ENCODE measurements at regions not wholly inside any gene's neighbourhood (a gene's known extent, or its start where the extent isn't known, plus 50 kb on each side); places are given as distances from the start of the nearest gene placed in this dataset.
"Not testable (repeated sequence)": the region's sequence is repeated elsewhere in the genome, so short reads cannot be mapped to it uniquely, and the experiment has no call there.

DNA sequence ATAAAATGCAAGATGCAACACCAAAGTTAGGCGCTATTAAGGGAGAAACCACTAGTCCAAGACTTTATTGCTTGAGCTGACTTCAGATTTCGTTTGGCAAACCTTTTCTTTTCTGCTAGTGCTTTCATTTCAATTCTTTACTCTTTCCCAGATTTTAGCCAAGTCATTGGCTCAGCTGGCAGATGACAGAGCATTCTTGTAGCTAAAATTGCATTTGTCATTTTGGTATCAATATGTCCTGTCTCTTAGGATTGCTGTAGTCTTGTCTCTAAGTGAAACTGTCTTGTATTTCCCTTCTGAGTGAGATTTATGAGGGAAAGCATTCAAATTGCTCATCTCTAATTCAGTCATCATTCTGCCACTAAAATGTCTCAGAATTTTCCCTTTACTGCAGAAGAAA lies 335.1 kb downstream of the METTL4 start:
- no peak for DNase-seq (ENCODE audit: low read depth)

DNA sequence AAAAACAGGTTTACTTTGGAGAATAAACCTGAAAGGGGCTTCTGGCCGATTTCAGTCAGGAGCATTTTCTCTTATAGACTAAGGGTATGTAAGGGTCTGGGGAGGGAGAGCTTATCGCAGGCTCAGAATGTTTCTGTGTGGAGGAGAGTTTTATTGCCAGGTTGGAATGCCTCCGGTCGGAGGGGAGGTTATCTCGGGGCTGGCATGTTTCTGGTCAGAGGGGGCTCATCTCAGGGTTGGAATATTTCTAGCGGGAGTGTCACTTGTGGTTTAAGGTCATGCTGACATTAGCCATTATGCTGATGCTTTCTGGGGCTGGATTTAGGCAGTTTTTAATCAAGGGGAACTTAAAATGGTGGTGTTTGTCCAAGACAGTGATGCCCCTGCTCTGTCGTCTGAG lies 333.6 kb downstream of the METTL4 start:
- DNase-seq (ENCODE audit: low read depth), result no peak

- DNase-seq (ENCODE audit: low read depth), result peak; percentile 13
Measured at GRCh38 chr18:2240311-2240705, 331.0 kb downstream of the METTL4 start.

DNA sequence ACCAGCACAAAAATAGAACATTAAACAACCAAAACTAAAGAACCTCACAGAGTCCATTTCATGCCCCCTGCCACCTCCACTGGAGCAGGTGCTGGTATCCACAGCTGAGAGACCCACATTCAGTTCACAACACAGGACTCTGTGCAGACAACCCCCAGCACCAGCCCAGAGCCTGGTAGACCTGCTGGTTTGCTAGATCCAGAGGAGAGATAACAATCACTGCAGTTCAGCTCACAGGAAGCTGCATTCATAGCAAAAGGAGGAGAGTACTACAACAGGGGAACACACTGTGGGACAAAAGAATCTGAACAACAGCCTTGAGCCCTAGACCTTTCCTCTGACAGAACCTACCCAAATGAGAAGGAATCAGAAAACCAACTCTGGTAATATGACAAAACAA lies 326.7 kb downstream of the METTL4 start:
- DNase-seq (ENCODE audit: low read depth), result no peak

DNA sequence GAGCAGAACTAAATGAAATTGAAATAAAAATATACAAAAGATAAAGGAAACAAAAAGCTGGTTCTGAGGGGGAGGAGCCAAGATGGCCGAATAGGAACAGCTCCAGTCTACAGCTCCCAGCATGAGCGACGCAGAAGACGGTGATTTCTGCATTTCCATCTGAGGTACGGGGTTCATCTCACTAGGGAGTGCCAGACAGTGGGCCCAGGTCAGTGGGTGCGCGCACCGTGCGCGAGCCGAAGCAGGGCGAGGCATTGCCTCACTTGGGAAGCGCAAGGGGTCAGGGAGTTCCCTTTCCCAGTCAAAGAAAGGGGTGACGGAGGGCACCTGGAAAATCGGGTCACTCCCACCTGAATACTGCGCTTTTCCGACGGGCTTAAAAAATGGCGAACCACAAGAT lies 324.2 kb downstream of the METTL4 start:
- not testable (repeated sequence) for DNase-seq (ENCODE audit: low read depth)

DNA sequence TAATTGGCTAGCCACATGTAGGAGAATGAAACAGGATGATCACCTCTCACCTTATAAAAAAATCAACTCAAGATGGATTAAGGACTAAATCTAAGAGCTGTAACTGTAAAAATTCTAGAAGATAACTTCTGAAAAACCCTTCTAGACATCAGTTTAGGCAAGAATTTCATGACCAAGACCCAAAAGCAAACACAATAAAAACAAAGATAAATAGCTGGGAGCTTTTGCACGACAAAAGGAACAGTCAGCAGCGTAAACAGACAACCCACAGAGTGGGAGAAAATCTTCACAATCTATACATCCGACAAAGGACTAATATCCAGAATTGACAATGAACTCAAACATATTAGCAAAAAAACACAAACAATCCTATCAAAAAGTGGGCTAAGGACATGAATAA lies 316.3 kb downstream of the METTL4 start:
- DNase-seq (ENCODE audit: low read depth), result no peak

GRCh38 chr18:2256577-2256976 lies 314.7 kb downstream of the METTL4 start:
- no peak for DNase-seq (ENCODE audit: low read depth)

GRCh38 chr18:2258954-2259353 lies 312.4 kb downstream of the METTL4 start:
- no peak for DNase-seq (ENCODE audit: low read depth)

DNA sequence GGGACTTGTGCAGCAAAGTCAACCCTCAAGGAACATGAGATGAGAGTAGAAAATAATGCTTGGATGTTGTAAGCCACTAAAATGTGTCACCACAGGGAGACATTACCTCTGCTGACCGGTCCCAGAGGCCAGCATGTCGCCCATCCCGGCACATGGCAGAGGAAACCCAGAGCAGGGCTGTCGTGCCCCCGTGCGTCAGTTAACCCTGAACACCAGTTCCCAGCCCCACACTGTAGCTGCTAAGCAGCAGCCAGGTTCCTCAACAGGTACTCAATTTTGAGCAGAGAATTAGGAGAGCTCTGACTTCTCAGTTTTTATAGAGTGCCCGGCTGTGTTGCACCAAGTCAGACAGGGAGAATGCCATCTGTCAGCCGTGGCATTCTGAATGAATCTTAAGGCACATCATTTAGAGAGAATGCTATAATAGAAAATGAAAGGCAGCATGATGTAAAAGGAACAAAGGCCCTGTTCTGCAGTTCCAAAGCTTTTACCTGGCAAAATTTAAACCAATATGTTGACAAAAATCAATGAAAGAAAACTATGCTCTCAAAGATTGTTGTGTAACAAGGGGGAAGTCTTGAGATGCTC lies 307.9 kb downstream of the METTL4 start:
- no peak for DNase-seq (ENCODE audit: low read depth)

DNA sequence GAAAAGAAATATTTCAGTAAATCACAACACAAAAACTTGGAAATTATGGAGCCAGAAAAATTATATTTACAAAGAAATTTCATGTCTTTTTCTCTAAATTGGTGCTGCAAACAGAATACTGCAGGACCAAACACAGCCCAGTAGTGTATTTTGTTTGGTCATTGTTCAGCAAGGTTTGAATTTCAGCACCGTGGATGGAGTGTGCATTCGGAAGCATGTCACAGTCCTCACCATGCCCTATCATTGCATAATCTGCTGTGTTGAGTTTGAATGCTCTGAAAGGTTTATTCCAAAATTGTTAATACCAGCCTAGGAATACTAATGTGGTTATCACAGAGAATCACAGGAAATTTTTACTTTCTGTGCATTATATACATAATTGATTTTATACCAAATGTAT lies 296.7 kb downstream of the METTL4 start:
- no peak for DNase-seq (ENCODE audit: low read depth)

DNA sequence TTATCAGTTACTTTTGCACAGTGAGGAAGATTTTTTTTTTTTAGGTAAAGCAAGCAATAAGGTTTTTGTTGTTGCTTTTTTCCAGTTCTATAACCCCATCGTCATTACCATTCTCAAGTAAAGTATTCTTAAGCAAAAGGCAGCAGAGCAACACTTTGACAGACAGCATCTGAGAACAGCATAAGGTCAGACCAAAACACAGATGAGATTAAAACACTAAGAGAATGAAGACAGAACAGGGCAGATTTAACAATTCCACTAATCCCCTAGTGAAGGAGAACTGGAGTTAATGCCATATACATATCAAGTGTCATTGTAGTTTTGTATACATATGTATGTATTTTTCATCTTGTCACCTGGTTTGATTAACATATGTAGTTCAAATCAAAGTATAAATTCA lies 290.2 kb downstream of the METTL4 start:
- DNase-seq (ENCODE audit: low read depth), result no peak

DNA sequence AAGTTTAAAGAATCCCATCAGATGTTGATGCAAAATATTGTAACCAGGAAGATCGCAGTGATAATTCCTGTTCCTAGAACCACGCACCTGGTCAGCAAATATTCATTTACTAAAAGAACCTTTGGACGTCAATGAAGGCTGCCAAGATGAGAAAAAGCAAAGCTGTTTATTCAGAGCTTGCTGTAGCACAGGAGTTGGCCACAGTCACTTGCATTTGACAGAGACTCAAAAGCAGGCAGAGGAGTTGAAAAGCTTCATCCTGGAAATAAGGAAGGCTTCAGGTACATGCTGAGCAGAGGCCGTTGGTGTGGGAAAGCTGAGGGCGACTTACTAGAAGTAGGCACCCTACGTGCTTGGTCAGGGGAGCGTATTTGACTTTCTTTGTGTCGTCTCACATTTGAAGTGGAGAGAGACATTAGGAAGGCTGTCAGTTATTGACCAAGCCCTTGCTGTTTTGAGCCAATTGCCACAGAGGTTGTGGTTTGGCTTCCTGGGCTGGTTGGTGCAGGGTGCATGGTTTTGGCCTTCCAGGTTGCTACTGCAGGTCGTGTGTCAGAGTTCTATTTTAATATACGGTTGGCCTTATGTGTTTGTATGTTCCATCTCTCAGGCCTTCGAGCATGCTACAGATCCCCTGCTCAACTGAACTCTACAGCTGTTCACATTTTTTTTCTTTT lies 289.6 kb downstream of the METTL4 start:
- no peak for DNase-seq (ENCODE audit: low read depth)

DNA sequence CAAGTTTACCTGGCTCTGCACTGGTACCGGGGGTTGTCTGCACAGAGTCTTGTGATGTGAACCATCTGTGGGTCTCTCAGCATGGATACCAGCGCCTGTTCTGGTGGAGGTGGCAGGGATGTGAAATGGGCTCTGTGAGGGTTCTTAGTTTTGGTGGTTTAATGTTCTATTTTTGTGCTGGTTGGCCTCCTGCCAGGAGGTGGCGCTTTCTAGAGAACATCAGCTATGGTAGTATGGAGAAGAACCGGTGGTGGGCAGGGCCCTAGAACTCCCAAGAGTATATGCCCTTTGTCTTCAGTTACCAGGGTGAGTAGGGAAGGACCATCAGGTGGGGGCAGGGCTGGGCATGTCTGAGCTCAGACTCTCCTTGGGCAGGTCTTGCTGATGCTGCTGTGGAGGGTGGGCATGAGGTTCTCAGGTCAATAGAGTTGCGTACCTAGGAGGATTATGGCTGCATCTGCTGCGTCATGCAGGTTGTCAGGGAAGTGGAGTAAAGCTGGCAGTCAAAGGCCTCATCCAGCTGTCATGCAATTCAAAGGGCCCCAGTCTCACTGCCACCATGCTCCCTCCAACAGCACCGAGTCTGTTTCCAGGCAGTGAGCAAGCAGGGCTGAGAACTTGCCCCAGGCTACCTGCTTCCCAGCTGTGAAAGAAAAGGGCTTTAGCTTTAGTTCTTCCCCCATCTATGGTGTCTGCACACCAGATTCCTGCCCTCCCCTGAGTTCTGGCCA lies 278.0 kb downstream of the METTL4 start:
- no peak for DNase-seq (ENCODE audit: low read depth)

GRCh38 chr18:2301316-2301715 lies 270.0 kb downstream of the METTL4 start:
- DNase-seq (ENCODE audit: low read depth), result no peak

- DNase-seq (ENCODE audit: low read depth), result no peak
Measured at GRCh38 chr18:2302012-2302411, 269.3 kb downstream of the METTL4 start.

GRCh38 chr18:2302628-2303516 lies 268.4 kb downstream of the METTL4 start:
- peak; percentile 30 for DNase-seq (ENCODE audit: low read depth)

GRCh38 chr18:2303517-2304238 lies 267.6 kb downstream of the METTL4 start:
- no peak for DNase-seq (ENCODE audit: low read depth)

DNA sequence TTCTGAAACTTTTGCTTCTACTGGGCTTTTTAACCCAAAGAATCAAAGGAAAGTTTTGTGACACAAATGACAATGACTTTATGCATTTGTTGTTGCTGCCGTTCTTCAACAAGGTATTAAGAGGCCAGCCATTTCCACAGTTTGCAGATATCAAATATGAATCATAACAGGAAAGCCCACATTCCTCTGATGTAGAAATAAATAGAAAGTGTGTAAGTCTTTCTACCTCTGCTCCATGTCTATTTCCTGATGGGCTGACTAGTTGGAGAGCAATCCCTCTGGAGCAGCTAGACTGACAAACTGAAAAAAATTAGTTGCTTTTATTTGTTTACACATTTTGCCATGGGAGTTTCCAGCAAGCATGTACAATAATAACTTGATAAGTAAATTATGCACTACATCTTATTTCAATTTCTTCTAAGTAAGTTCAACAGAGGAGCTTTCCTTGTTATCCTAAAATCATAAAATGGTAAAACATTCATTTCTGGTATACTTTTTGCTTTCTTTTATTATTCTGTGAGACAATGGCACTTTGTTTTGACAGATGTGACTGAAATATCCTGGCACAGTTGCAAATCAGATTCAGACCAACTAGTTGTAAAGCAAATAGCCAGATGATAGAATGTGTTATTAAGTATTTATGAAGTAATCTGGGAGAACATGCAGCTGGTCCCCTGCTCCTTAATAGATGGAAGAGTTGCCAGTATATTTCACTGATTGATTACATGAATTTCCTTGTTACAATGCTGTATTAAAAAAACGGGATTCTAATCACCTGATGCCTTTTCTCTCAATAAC lies 266.7 kb downstream of the METTL4 start:
- peak; percentile 49 for DNase-seq (ENCODE audit: low read depth)

DNA sequence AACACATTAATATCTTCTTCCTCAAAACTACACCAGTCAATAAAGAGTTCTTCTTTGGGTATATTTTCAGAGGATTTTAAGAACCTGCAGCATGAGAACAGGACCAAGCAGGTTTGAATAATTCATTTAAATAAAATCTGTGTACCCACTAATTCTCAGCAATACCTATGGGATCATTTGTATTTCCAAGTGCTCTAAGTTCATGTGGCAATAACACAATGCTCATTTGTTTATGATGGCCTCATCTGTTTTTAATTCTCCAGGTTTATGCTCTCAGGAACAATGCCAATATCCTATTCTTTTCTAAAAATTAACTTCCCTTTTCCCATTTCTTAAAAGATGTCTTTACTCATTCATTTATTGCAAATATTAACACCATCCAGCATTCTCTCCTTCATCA lies 264.7 kb downstream of the METTL4 start:
- no peak for DNase-seq (ENCODE audit: low read depth)

DNA sequence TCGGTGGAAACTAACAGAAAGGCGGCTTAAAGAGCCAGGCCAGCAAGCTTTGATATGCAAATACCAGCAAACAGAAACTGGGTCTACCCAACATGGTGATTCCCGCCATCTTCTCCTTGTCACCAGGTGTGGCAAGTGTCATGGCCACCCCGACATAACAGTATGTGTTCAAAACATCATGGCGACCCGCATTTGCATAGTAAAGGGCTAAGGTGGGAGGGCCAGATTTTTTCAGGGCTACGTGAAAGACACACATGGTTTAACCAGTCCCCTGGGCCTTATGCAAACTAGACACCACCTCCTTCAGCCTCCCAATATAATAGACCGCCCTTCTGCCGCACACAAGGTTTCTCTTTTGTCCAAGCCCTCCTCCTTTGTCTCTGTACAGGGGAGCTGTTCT lies 260.4 kb downstream of the METTL4 start:
- DNase-seq (ENCODE audit: low read depth), result no peak

DNA sequence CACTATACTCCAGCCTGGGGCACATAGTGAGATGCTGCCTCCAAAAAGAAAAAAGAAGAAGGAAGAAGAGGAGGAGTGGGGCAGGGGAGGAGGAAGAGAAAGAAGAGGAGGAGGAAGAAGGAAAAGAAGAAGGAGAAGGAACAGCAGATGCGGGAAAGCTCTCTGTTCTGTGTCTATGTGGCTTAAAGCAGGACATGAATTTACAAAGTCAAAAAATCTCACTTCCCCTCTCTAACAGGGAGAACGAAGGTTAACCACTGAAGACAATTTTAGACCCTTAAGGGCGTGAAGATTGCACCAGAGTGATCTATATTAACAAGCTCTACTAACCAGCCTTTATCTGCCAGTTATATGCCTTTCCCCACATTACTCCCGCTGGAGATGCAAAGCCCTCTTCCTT lies 258.9 kb downstream of the METTL4 start:
- DNase-seq (ENCODE audit: low read depth), result no peak

Measured in non-pigmented ciliary epithelial cell (primary cell).